COLO668 (cell line): ENCODE measurements at regions not wholly inside any gene's neighbourhood (a gene's known extent, or its start where the extent isn't known, plus 50 kb on each side); places are given as distances from the start of the nearest gene placed in this dataset.
A peak's percentile ranks its signal among the peaks of the same experiment; 100 is the strongest.
"Not testable (repeated sequence)": the region's sequence is repeated elsewhere in the genome, so short reads cannot be mapped to it uniquely, and the experiment has no call there.

Experiments used
- DNase-seq: peaks from one replicate; lab custom pipeline; 2025; ENCODE audit not compliant: unreplicated experiment; lab: John Stamatoyannopoulos, UW

DNA sequence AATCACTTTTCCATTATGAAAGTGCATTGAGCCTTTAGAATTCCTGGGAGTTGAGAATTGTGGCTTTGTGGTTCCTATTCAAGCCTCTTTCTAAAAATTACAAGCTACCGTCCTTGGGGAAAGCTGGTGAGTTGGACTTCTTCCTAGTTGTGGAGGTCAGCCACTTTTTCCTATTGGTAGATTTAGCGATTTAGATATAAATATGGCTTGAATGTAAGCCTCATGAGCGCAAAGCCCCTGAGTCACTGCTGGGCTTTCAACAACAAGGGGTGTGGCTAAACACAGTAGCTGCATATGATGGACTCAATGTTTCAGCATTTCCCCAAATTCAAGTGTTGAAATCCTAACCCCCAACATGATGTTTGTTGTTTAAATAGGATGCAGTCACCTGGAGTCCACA lies 150.0 kb upstream of the IGFBP3 start:
- no peak for DNase-seq

DNA sequence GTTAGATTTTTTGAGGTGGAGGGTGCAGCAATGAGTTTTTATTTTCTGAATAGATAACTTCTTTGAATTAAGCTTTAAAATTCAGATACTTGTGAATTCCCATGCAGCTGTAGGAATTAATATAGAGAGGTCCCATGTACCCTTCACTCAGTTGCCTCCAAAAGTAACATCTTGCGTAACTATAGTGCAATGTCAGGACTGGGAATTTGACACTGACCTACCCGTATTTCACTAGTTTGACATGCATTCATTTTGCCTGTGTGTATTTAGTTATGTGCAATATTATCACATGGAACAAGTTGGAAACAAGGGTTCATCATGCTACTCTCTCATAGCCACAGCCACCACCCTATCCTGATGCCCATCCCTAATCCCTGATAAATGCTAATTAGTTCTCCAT lies 147.1 kb upstream of the IGFBP3 start:
- DNase-seq = no peak

DNA sequence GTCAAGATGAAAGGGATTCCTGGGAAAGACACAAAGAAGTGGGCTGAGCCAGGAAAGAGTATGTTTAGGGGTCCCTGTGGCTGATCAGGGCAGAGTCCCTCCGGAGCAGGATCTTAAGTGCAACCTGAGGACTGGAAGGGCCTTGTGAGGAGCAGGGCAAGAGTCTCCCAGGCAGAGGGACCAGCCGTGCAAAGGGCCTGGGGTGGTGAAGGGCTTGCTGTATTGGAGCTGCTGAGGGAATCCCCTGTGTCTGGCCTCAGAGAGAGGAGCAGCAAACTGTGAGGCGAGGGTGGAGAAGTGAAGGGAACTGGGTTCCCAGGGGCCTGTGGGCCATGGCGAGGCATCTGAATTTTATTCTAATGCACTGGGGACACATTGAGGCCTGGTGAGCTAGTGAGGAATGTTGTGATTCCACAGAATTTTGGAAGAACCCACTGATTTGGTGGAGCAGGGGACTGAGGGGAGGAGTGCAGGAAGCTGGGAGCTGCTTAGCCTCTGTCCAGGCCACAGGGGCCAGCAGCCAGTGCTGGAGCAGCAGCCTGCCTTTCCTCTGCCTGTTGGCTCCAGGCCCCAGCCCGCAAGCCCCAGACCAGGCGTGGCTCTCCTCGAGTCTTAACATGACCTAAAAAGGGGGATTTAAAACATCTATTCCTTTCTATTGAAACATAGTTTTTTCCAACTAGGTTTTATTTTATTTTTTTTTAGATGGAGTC lies 138.4 kb upstream of the IGFBP3 start:
- no peak for DNase-seq

DNA sequence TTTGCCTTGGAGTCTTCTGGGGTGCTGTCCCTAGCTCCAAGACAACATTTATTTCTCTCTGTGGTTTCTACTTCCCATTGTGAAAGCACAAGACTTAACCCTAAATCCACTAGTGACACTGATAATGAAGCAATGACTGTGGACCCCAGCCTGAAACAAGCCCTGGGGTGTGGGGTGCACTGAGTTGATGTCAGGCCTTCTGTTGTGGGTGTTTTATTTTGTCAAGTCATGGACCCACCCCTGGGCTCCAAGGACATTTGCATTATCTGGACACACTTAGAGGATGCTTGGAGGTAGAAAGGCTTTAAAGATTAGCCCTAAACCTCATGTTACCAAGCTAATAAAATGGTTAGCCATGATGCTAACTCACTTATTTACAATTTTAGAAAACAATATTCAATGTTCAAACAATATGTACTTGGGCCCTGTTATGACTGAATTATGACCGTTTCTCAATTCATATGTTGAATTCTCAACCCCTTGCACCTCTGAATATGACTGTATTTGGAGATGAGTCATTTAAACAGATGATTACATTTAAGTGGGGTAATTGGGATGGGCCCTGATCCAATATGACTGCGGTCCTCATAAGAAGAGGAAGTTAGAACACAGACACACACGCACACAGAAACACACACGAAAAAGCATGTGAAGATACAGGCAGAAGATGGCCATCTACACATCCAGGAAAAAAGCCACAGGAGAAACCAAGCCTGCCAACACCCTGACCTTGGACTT lies 137.2 kb upstream of the IGFBP3 start:
- DNase-seq = no peak

DNA sequence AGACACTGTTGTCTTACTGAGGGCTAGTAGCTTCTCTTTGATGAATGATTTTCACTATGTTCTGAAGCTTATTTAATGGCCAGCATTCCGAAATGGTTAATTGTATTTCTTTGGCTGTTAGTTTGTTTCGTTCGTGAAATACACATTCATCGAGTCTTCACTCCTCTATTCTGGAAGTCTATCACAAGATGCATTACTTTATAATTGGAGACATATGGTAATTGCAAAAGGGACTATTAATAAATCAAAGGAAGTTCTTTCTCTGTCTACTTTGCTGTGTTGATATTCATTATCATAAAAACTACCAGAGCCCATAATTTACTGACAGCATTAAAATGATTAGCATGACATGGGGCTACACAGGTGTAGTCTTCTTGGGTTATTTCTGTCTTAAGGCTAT lies 133.8 kb upstream of the IGFBP3 start:
- no peak for DNase-seq

DNA sequence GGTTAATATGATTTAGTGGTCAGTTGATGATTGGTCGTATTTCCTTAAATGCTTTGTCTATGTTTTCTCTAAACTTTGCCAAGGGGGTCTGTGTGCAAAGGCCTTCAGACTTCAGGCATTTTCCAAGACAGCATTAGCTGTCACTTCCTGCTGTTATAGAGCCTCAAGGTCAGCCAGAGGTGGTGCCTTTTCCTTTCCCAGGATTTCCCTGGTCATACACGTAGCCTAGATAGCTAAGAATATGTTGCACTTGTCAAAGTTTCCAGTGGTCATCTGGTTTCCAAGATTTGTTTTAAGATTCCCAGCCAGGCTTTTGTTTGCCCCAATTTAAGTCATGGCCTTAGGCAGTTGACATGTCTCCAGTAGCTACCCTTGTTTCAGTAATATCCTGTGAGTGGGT lies 133.2 kb upstream of the IGFBP3 start:
- DNase-seq = no peak

DNA sequence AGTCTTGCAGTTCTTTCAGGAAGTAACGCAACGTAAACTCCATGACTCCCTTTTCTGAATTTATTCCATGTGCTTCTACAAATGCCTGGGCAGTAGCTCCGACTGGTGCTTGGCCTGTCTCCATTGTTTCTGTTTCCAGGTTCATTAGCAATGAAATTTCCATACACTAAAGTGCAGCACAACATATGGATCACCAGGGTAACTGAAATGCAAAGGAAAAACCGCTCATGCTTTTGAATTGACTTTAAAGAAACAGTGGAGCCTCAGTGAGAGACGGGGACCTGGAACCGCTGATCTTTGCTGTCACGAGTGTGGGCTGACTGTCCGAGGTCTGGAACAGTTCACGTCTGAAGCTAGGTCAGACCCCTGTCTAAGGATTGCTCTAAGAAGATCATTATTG lies 126.5 kb upstream of the IGFBP3 start:
- no peak for DNase-seq

DNA sequence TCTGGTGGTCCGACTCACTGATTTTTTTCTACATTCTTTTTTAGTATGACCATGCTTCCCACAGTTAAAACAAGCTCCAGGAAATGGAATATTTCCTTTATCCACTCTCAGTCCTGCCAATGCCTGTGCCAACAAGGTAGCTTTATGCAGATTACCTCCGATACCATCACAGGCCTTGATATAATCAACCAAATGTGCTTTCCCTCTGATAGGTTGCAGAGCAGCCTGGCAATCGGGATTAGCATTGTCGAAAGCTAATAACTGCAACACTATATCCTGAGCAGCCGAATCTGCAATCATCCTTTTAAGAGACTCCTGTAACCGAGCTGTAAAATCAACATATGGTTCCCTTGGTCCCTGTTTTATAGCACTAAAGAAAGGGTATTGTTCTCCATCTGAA lies 122.3 kb upstream of the IGFBP3 start:
- DNase-seq = not testable (repeated sequence)

DNA sequence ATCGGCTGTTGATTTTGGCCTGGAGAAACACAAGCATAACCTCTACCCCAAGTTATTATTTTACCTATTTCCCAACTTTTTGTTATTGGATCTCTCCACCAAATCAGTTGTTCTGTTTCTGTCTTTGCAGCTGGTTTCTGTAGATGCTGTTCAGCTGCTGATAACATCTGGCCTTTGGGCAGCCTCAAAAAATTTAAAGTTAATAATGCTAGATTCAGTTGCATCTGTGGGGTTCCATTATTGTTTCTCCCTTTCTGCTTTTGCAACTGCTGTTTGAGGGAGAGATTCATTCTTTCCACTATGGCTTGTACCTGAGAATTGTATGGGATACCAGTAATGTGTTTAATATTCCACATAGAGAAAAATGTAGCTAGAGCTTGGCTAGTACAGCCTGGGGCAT lies 118.7 kb upstream of the IGFBP3 start:
- not testable (repeated sequence) for DNase-seq

DNA sequence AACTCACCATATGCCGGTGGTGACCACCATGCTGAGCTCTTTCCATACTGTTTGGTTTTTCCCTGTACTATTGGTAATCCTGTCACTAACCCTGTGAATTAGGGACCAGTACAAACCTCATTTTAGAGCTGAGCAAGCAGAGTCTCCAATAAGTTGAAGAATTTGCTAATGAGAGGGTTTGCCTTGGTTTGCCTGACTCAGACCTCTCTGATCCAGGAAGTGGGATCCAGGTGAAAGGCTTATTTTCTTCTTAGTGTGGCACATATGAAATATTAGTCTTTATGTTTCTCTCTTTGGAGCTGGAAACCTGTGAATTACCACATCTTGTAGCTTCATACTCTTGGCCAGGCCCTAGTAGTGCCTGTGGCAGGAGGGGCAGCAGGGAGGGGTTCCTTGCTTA lies 114.1 kb upstream of the IGFBP3 start:
- DNase-seq = no peak

DNA sequence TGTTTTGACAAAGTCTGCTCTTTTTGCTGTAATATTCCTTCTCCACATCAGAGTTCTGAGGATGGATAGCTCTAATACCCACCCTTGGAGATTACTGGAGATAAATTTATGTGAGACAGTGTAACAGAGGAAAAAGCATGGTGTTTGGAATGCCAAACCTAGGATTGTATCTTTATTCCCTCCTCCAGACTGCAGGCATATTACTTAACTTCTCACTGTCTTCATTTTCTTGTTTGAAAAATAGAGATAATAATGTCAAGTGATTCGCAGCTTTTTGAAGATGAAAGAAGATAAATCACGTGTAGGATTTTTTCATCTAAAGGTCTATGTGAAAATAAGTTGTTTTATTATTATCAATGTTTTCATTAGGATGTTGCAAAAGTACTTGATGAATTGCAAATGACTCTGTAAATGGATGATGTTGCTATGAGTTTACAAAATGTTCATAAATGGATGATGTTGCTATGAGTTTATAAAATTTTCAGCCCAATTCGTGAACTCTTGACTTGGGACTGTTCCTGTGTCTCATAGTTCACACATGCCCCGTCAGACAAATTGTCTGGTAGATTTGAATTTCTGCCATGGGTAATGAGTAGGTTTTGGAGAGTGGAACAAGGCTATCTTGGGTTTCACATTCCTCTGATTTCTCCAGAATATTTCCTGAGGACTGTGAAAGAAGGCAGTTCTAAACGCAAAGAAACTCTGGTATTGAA lies 113.1 kb upstream of the IGFBP3 start:
- no peak for DNase-seq

DNA sequence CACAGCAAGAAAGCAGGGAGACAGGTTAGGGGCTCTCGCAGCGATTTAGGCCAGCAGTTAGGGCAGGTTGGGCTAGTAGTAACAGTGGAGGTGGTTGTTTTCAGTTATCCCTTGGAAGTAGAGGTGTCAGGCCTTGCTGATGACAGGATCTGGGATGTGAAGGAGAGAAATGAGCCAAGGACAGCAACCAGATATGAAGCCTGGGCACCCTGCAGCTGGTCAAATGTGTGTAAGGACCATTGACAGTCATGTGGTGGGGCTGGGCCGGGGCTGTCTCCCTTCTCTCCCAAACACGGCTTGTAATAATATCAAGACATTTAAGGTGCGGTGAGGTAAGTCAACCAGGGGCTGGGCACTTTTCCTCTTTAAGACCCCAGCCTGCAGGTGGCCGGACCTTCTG lies 112.5 kb upstream of the IGFBP3 start:
- DNase-seq = no peak

DNA sequence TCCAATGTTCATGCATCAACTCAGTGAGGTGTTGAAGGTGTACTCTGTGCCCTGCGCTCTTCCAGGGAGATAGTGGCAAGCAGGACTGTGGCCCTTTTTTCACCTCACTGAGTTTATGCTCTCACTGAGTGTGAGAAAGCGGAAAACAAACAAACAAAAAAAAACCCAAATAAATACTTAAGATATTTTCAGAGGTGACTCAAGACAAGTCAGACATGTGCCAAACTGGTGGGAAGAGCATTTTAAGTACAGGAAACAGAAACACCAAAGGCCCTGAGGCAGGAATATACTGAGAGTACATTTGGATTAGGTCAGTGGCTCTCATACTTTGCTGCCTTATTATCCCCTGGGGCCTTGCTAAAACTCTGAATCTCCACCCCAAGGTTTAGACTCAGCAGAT lies 111.9 kb upstream of the IGFBP3 start:
- no peak for DNase-seq

DNA sequence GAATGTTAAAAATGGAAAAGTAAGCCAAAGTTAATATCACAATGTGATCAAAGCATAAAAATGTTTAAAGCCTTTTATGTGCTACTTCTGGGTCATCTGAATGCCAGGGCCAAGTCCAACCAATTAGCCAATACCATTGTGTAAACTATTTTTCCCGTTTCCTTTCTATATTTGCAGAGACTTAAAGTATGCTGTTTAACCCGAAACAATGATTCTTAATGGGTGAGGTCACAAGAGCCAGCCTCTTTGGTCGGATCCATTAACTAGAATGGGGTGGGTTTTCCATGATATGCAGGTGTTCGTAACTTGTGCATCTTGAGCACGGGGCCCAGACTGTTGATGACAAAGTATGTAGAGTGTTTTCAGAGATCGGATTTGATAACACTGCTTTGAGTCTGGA lies 111.3 kb upstream of the IGFBP3 start:
- DNase-seq = no peak

DNA sequence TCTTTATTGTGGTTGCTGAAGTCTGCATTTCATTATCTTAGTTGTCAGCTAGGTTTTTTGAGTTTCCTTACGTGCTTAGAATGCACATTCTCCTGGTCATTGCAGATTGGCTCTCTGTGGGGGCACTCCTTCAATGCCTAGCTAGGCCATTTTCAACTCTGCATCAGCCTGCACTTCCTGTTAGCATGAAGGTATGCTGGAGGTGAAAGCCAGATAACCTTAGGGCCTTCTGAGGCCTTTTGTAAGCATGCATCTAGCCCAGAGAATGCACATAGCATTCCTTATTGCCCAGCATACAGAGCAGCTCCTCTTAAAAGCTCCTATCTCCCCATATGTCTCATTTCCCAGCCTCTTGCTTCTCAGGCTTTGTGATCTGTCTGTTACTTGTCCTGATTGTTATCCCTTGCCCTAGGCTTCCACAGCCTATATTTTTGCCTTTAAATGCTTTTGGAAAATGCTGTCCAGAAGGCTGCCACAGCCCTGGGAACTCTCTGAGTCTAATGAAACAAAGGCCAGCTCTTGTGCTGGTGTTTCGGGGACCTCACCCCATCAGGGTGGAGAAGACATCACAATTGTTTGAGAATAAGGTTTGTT lies 108.1 kb upstream of the IGFBP3 start:
- DNase-seq = no peak

DNA sequence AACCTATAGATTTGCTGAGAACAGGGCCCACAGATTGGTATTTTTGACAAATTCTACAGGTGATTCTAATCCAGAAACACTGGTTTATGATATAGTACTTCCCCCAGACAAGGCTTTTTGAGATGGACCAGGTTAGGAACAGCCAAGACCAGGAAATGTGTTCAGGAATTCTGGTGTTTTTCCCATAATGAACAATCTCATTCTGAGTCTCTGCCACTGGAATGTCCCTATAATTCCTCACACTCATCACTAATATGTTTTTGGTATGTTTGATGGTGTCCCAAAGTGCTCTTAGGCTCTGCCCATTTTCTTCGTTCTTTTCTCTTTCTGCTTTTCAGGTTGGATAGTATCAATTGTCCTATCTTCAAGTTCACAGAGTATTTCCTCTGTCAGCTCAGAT lies 107.2 kb upstream of the IGFBP3 start:
- DNase-seq = no peak

DNA sequence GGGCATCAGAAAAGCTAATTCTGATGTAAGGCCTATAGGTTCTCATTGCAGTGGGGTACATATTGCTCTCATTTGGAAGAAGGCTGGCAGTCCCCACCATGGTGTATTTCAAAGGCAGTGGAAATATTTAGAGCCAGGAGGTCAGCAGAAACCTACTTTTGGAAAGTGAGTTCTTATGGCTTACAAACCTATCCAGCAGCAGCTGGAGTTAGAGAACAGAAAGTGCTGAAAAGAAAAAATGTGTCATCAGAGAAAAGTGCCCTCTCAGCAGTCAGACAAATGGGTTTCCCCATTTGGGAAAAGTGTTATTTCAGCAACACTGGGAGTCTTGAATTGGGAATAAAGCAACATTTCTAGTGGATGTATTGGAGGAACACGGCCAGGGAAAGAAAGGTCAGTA lies 105.7 kb upstream of the IGFBP3 start:
- no peak for DNase-seq

DNA sequence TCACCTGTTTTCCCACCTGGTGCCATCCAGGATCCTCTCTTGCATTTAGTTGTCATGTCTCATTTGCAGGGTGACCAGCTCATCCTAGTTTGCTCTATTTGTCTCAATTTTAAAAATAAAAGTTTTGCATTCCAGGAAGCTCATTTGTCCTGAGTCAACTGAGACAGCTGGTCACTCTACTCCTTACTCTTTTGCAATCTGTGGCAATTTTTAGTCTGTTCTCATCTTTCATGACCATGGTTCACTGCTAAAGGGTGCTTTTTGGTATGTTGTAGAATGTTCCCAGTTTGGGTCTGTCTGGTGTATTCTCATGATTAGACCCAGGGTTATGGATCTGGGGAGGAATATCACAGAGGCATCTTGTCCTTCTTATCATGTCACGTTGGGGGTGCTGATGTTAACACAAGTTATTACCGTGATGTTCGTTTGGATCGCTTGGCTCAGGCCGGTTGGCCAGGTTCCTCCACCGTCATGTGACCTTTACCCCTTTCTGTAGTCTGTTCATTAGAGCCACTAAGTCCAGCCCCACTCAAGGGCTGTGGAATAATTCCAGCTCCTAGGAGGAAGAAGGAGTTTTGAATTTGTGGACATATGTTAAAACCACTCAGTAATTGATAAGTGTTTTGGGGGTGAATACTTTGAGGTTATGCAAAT lies 103.3 kb upstream of the IGFBP3 start:
- DNase-seq = no peak

DNA sequence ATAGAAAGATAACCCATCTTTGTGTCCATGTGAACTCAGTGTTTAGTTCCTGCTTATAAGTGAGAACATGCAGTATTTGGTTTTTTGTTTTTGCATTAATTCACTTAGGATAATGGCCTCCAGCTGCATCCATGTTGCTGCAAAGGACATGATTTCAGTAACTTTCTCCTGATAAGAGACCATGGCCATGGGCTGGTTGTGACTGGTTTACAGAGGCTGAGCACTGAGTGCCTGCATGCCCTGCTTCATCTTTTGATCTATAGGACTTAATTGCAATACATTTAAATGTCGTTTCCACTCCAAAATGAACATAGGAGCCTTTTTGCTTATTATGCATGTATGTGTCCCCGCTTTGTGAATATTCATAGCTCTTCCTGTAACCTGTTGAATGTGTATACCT lies 101.3 kb upstream of the IGFBP3 start:
- no peak for DNase-seq

DNA sequence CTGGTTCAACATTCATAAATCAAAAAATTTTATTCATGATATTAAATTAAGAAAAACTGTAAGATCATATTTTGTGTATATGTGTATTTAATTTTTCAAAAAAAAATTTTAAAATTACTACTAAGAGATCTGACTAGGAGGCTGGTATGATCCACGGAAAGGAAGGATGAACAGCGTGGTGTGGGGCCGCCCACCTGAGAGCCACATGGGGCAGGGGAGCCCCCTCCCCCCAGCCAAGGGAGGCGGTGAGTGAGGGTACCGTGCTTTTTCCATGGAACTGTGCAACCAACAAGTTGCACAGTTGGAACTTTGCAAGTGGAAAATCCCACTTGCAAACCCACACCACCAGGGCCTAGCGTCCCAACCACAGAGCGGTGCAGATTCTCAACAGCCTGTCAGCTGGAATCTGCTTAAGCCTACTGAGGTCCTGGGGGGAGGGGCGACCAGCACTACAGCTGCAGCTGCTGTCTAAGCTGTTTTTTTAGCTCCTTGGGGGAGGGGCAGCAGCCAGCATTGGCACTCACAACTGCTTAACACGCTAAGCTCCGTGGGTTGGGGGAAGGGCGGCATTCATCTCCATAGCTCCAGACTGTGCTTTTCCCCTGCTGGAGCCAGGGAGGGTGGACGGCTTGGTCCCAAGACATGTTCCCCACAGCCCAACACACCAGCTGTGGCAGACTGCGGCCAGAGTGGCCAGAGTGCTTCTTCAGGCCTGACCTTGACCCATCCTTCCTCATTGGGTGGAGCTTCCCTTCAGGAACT lies 94.2 kb upstream of the IGFBP3 start:
- peak; percentile 82 for DNase-seq

DNA sequence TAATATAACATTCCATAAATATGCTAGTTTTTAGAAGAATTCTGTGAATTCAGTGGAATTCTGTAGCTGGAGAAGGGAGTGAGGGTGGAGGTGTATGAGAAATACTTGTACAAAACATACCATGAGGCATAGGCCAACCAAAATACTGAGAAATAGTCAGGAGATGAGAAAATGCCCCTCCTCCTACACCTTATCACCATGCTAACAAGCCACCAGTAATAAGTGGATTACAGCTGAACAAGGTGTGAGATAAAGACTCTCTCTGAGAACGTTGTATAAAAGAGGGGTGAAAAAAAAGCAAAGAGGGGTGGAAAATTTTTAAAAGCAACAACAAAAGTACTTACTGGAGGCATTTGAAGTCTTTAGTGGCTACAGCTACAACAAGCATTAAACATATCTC lies 90.4 kb upstream of the IGFBP3 start:
- no peak for DNase-seq
